ENCODE measurements at regions not wholly inside any gene's neighbourhood (a gene's known extent, or its start where the extent isn't known, plus 50 kb on each side); places are given as distances from the start of the nearest gene placed in this dataset.

GRCh38 chr1:213742992-213743391, 244.8 kb upstream of the PROX1 start:
- Mint-ChIP-seq H3K4me1 (ENCODE audit: low read depth) (no peaks in the 10 kb centered on the region), H3K27ac (no peak overlapping the region), H3K4me3 (no peak overlapping the region), H3K27me3 (ENCODE audit: insufficient read depth) (no peaks in the 10 kb centered on the region), H3K36me3 (ENCODE audit: low read depth) (no peaks in the 10 kb centered on the region), H3K9me3 (peaks cover 3% of the 10 kb centered on the region)
- intact Hi-C loops (cut with micrococcal nuclease) = no loop called here
- no peak for DNase-seq (ENCODE audit: low spot score)

GRCh38 chr1:213744780-213745179, 243.0 kb upstream of the PROX1 start:
- Mint-ChIP-seq H3K36me3 (ENCODE audit: low read depth) (no peaks in the 10 kb centered on the region), H3K27me3 (ENCODE audit: insufficient read depth) (no peaks in the 10 kb centered on the region), H3K27ac (no peak overlapping the region), H3K9me3 (peaks cover 3% of the 10 kb centered on the region), H3K4me1 (ENCODE audit: low read depth) (no peaks in the 10 kb centered on the region), H3K4me3 (no peak overlapping the region)
- intact Hi-C loops (cut with micrococcal nuclease) = no loop called here
- no peak for DNase-seq (ENCODE audit: low spot score)

GRCh38 chr1:213745451-213745850, 242.3 kb upstream of the PROX1 start:
- Mint-ChIP-seq H3K4me1 (ENCODE audit: low read depth) (no peaks in the 10 kb centered on the region), H3K36me3 (ENCODE audit: low read depth) (no peaks in the 10 kb centered on the region), H3K27ac (no peak overlapping the region), H3K4me3 (no peak overlapping the region), H3K9me3 (peaks cover 3% of the 10 kb centered on the region), H3K27me3 (ENCODE audit: insufficient read depth) (no peaks in the 10 kb centered on the region)
- intact Hi-C loops (cut with micrococcal nuclease) = no loop called here
- no peak for DNase-seq (ENCODE audit: low spot score)

- H3K4me1 Mint-ChIP-seq (ENCODE audit: low read depth) = no peaks in the 10 kb centered on the region
- no peak overlapping the region for H3K27ac Mint-ChIP-seq
- no peaks in the 10 kb centered on the region for H3K9me3 Mint-ChIP-seq
- DNase-seq (ENCODE audit: low spot score) = no peak
- H3K4me3 Mint-ChIP-seq = no peak overlapping the region
- no peaks in the 10 kb centered on the region for H3K27me3 Mint-ChIP-seq (ENCODE audit: insufficient read depth)
- intact Hi-C loops (cut with micrococcal nuclease) = no loop called here
- H3K36me3 Mint-ChIP-seq (ENCODE audit: low read depth) = no peaks in the 10 kb centered on the region
Measured at GRCh38 chr1:213749558-213749957, 238.2 kb upstream of the PROX1 start.

GRCh38 chr1:213750231-213751063, 237.3 kb upstream of the PROX1 start:
- Mint-ChIP-seq H3K4me1 (ENCODE audit: low read depth) (no peaks in the 10 kb centered on the region), H3K27me3 (ENCODE audit: insufficient read depth) (no peaks in the 10 kb centered on the region), H3K27ac (no peak overlapping the region), H3K36me3 (ENCODE audit: low read depth) (no peaks in the 10 kb centered on the region), H3K9me3 (no peaks in the 10 kb centered on the region), H3K4me3 (no peak overlapping the region)
- DNase-seq (ENCODE audit: low spot score) = no peak
- intact Hi-C loops (cut with micrococcal nuclease) = no loop called here

- Mint-ChIP-seq H3K4me3 (no peak overlapping the region), H3K27me3 (ENCODE audit: insufficient read depth) (no peaks in the 10 kb centered on the region), H3K36me3 (ENCODE audit: low read depth) (no peaks in the 10 kb centered on the region), H3K9me3 (no peaks in the 10 kb centered on the region), H3K27ac (no peak overlapping the region), H3K4me1 (ENCODE audit: low read depth) (no peaks in the 10 kb centered on the region)
- intact Hi-C loops (cut with micrococcal nuclease) = no loop called here
- DNase-seq (ENCODE audit: low spot score) = no peak
Measured at GRCh38 chr1:213751064-213751397, 236.7 kb upstream of the PROX1 start.

GRCh38 chr1:213759359-213760181, 228.2 kb upstream of the PROX1 start:
- H3K9me3 Mint-ChIP-seq = no peaks in the 10 kb centered on the region
- H3K4me3 Mint-ChIP-seq = no peak overlapping the region
- DNase-seq (ENCODE audit: low spot score) = no peak
- H3K36me3 Mint-ChIP-seq (ENCODE audit: low read depth) = no peaks in the 10 kb centered on the region
- H3K27me3 Mint-ChIP-seq (ENCODE audit: insufficient read depth) = no peaks in the 10 kb centered on the region
- peaks cover 14% of the 10 kb centered on the region for H3K4me1 Mint-ChIP-seq (ENCODE audit: low read depth)
- H3K27ac Mint-ChIP-seq = no peak overlapping the region
- intact Hi-C loops (cut with micrococcal nuclease) = no loop called here

- H3K9me3 Mint-ChIP-seq = no peaks in the 10 kb centered on the region
- peak; percentile 27 for DNase-seq (ENCODE audit: low spot score)
- H3K36me3 Mint-ChIP-seq (ENCODE audit: low read depth) = no peaks in the 10 kb centered on the region
- H3K4me3 Mint-ChIP-seq = peak overlapping the region; percentile 0
- H3K4me1 Mint-ChIP-seq (ENCODE audit: low read depth) = peaks cover 14% of the 10 kb centered on the region
- no peaks in the 10 kb centered on the region for H3K27me3 Mint-ChIP-seq (ENCODE audit: insufficient read depth)
- peak overlapping the region; percentile 8 for H3K27ac Mint-ChIP-seq
- intact Hi-C loops (cut with micrococcal nuclease) = no loop called here
Measured at GRCh38 chr1:213761845-213762407, 225.8 kb upstream of the PROX1 start.

- peaks cover 3% of the 10 kb centered on the region for H3K27me3 Mint-ChIP-seq (ENCODE audit: insufficient read depth)
- DNase-seq (ENCODE audit: low spot score) = no peak
- no peak overlapping the region for H3K4me3 Mint-ChIP-seq
- H3K36me3 Mint-ChIP-seq (ENCODE audit: low read depth) = no peaks in the 10 kb centered on the region
- no peak overlapping the region for H3K27ac Mint-ChIP-seq
- no peaks in the 10 kb centered on the region for H3K4me1 Mint-ChIP-seq (ENCODE audit: low read depth)
- intact Hi-C loops (cut with micrococcal nuclease) = no loop called here
- H3K9me3 Mint-ChIP-seq = no peaks in the 10 kb centered on the region
Measured at GRCh38 chr1:213767683-213768082, 220.1 kb upstream of the PROX1 start.

- Mint-ChIP-seq H3K27ac (no peak overlapping the region), H3K9me3 (no peaks in the 10 kb centered on the region), H3K27me3 (ENCODE audit: insufficient read depth) (peaks cover 3% of the 10 kb centered on the region), H3K4me1 (ENCODE audit: low read depth) (no peaks in the 10 kb centered on the region), H3K4me3 (no peak overlapping the region), H3K36me3 (ENCODE audit: low read depth) (no peaks in the 10 kb centered on the region)
- DNase-seq (ENCODE audit: low spot score) = no peak
- intact Hi-C loops (cut with micrococcal nuclease) = no loop called here
Measured at GRCh38 chr1:213772128-213773063, 215.4 kb upstream of the PROX1 start.

GRCh38 chr1:213773975-213774374, 213.8 kb upstream of the PROX1 start:
- no peak for DNase-seq (ENCODE audit: low spot score)
- no peaks in the 10 kb centered on the region for H3K36me3 Mint-ChIP-seq (ENCODE audit: low read depth)
- no peaks in the 10 kb centered on the region for H3K4me1 Mint-ChIP-seq (ENCODE audit: low read depth)
- no peak overlapping the region for H3K27ac Mint-ChIP-seq
- H3K9me3 Mint-ChIP-seq = no peaks in the 10 kb centered on the region
- no peak overlapping the region for H3K4me3 Mint-ChIP-seq
- H3K27me3 Mint-ChIP-seq (ENCODE audit: insufficient read depth) = peaks cover under 1% of the 10 kb centered on the region
- intact Hi-C loops (cut with micrococcal nuclease) = no loop called here

- DNase-seq (ENCODE audit: low spot score) = no peak
- Mint-ChIP-seq H3K9me3 (no peaks in the 10 kb centered on the region), H3K27me3 (ENCODE audit: insufficient read depth) (peaks cover 6% of the 10 kb centered on the region), H3K4me3 (no peak overlapping the region), H3K36me3 (ENCODE audit: low read depth) (no peaks in the 10 kb centered on the region), H3K27ac (no peak overlapping the region), H3K4me1 (ENCODE audit: low read depth) (no peaks in the 10 kb centered on the region)
- intact Hi-C loops (cut with micrococcal nuclease) = no loop called here
Measured at GRCh38 chr1:213776969-213777368, 210.8 kb upstream of the PROX1 start.
